ENCODE measurements at regions not wholly inside any gene's neighbourhood (a gene's known extent, or its start where the extent isn't known, plus 50 kb on each side); places are given as distances from the start of the nearest gene placed in this dataset.
"Not testable (repeated sequence)": the region's sequence is repeated elsewhere in the genome, so short reads cannot be mapped to it uniquely, and the experiment has no call there.

GRCh38 chr15:67928666-67929065 lies 88.8 kb upstream of the RNU6-1 start:
- no peak overlapping the region for H3K27ac ChIP-seq

GRCh38 chr15:67930720-67931119 lies 90.9 kb upstream of the RNU6-1 start:
- Histone ChIP-seq H3K9me3 (no peaks in the 10 kb centered on the region), H3K4me3 (no peak overlapping the region), H3K27ac (no peak overlapping the region), H3K27me3 (no peaks in the 10 kb centered on the region), H3K4me1 (no peaks in the 10 kb centered on the region), H3K36me3 (no peaks in the 10 kb centered on the region)
- intact Hi-C loops (cut with DNase I; ENCODE audit: low total_unique reads), result no loop called here
- no peak for DNase-seq (ENCODE audit: low spot score in 2 of 2)
- TF ChIP-seq POLR2AphosphoS5 (IDR thresholded peaks at IDR 0.05) (no peak), CTCF (IDR thresholded peaks at IDR 0.05) (no peak), POLR2A (IDR thresholded peaks at IDR 0.05) (no peak)

More at GRCh38 chr15:67928666-67929065, 88.8 kb upstream of the RNU6-1 start:
- no peaks in the 10 kb centered on the region for H3K9me3 ChIP-seq
- no peak for DNase-seq (ENCODE audit: low spot score in 2 of 2)
- intact Hi-C loops (cut with DNase I; ENCODE audit: low total_unique reads), result no loop called here
- no peaks in the 10 kb centered on the region for H3K27me3 ChIP-seq
- H3K4me3 ChIP-seq, result no peak overlapping the region
- no peaks in the 10 kb centered on the region for H3K4me1 ChIP-seq
- TF ChIP-seq CTCF (IDR thresholded peaks at IDR 0.05) (no peak), POLR2AphosphoS5 (IDR thresholded peaks at IDR 0.05) (no peak), POLR2A (IDR thresholded peaks at IDR 0.05) (no peak)
- H3K36me3 ChIP-seq, result no peaks in the 10 kb centered on the region

- H3K4me1 ChIP-seq, result no peaks in the 10 kb centered on the region
- no peak overlapping the region for H3K4me3 ChIP-seq
- no peak for DNase-seq (ENCODE audit: low spot score in 2 of 2)
- no peaks in the 10 kb centered on the region for H3K36me3 ChIP-seq
- no peak overlapping the region for H3K27ac ChIP-seq
- H3K27me3 ChIP-seq, result no peaks in the 10 kb centered on the region
- intact Hi-C loops (cut with DNase I; ENCODE audit: low total_unique reads), result no loop called here
- no peaks in the 10 kb centered on the region for H3K9me3 ChIP-seq
- TF ChIP-seq CTCF (IDR thresholded peaks at IDR 0.05) (no peak), POLR2AphosphoS5 (IDR thresholded peaks at IDR 0.05) (no peak), POLR2A (IDR thresholded peaks at IDR 0.05) (no peak)
Measured at GRCh38 chr15:67931861-67932260, 92.0 kb upstream of the RNU6-1 start.

GRCh38 chr15:67934126-67934525 lies 94.3 kb upstream of the RNU6-1 start:
- H3K4me3 ChIP-seq; H3K27me3 ChIP-seq; intact Hi-C loops (cut with DNase I; ENCODE audit: low total_unique reads); H3K36me3 ChIP-seq; H3K27ac ChIP-seq; DNase-seq (ENCODE audit: low spot score in 2 of 2); H3K4me1 ChIP-seq; H3K9me3 ChIP-seq: not testable (repeated sequence)

- Histone ChIP-seq H3K4me1 (no peaks in the 10 kb centered on the region), H3K4me3 (no peak overlapping the region), H3K27me3 (no peaks in the 10 kb centered on the region), H3K27ac (no peak overlapping the region), H3K9me3 (no peaks in the 10 kb centered on the region), H3K36me3 (no peaks in the 10 kb centered on the region)
- TF ChIP-seq CTCF (IDR thresholded peaks at IDR 0.05) (no peak), POLR2A (IDR thresholded peaks at IDR 0.05) (no peak), POLR2AphosphoS5 (IDR thresholded peaks at IDR 0.05) (no peak)
- intact Hi-C loops (cut with DNase I; ENCODE audit: low total_unique reads), result no loop called here
- DNase-seq (ENCODE audit: low spot score in 2 of 2), result no peak
Measured at GRCh38 chr15:67935244-67935643, 95.4 kb upstream of the RNU6-1 start.

- Histone ChIP-seq H3K4me1 (no peaks in the 10 kb centered on the region), H3K36me3 (no peaks in the 10 kb centered on the region), H3K9me3 (no peaks in the 10 kb centered on the region), H3K27me3 (no peaks in the 10 kb centered on the region), H3K27ac (no peak overlapping the region), H3K4me3 (no peak overlapping the region)
- intact Hi-C loops (cut with DNase I; ENCODE audit: low total_unique reads), result no loop called here
- no peak for DNase-seq (ENCODE audit: low spot score in 2 of 2)
- TF ChIP-seq POLR2AphosphoS5 (IDR thresholded peaks at IDR 0.05) (no peak), POLR2A (IDR thresholded peaks at IDR 0.05) (no peak), CTCF (IDR thresholded peaks at IDR 0.05) (no peak)
Measured at GRCh38 chr15:67936258-67936657, 96.4 kb upstream of the RNU6-1 start.

All from breast epithelium (tissue), 4 donors.